Coronary artery (tissue), 2 donors: ENCODE measurements at regions not wholly inside any gene's neighbourhood (a gene's known extent, or its start where the extent isn't known, plus 50 kb on each side); places are given as distances from the start of the nearest gene placed in this dataset.
A peak's percentile ranks its signal among the peaks of the same experiment; 100 is the strongest.

ENCODE experiments used
- DNase-seq: peaks from one replicate; pipeline ENCODE4 v3.0.0-alpha.2; 2017; ENCODE audit warnings: low spot score
- H3K27ac ChIP-seq, 2 donors: fragments of 200-600 bp; sonication (generic); one replicate each; pipeline ENCODE4 v1.5.1; 2016 to 2019
- H3K4me3 ChIP-seq: fragments of 200-600 bp; sonication (generic); 2 replicates; pipeline ENCODE4 v1.5.1; 2016; ENCODE audit warnings: mild to moderate bottlenecking, moderate library complexity
- CTCF ChIP-seq: fragments of 200-600 bp; sonication (generic); IDR thresholded peaks from one replicate; pipeline ENCODE4 v1.5.1; 2019; ENCODE audit warnings: antibody characterized with exemption

GRCh38 chr6:3643921-3644738 is 107.4 kb downstream of the PXDC1 start:
- TF ChIP-seq CTCF, result no peak
- DNase-seq, result peak; percentile 31
- Histone ChIP-seq H3K27ac (no peak overlapping the region), H3K4me3 (no peak overlapping the region)

- no peak for TF ChIP-seq CTCF
- no peak for DNase-seq
Observed at GRCh38 chr6:3640868-3641267, 110.6 kb downstream of the PXDC1 start.

GRCh38 chr6:3638662-3639061 is 112.9 kb downstream of the PXDC1 start:
- TF ChIP-seq CTCF, result no peak
- Histone ChIP-seq H3K27ac (no peak overlapping the region), H3K4me3 (no peak overlapping the region)
- DNase-seq, result no peak

More at GRCh38 chr6:3640868-3641267, 110.6 kb downstream of the PXDC1 start:
- no peak overlapping the region for H3K4me3 ChIP-seq
- no peak overlapping the region for H3K27ac ChIP-seq

GRCh38 chr6:3636060-3636459 is 115.5 kb downstream of the PXDC1 start:
- DNase-seq, result no peak
- Histone ChIP-seq H3K27ac (no peak overlapping the region), H3K4me3 (no peak overlapping the region)
- no peak for TF ChIP-seq CTCF

- H3K27ac ChIP-seq, result no peak overlapping the region
- DNase-seq, result peak; percentile 14
- no peak for TF ChIP-seq CTCF
- no peak overlapping the region for H3K4me3 ChIP-seq
Observed at GRCh38 chr6:3635482-3635881, 116.0 kb downstream of the PXDC1 start.

GRCh38 chr6:3634280-3634816 is 117.2 kb downstream of the PXDC1 start:
- no peak overlapping the region for H3K4me3 ChIP-seq
- H3K27ac ChIP-seq, result no peak overlapping the region
- DNase-seq, result no peak
- no peak for TF ChIP-seq CTCF

- Histone ChIP-seq H3K27ac (no peak overlapping the region), H3K4me3 (no peak overlapping the region)
- peak; percentile 52 for DNase-seq
- no peak for TF ChIP-seq CTCF
Observed at GRCh38 chr6:3633711-3634110, 117.8 kb downstream of the PXDC1 start.
